Fibroblast of the aortic adventitia (primary cell): ENCODE measurements at regions not wholly inside any gene's neighbourhood (a gene's known extent, or its start where the extent isn't known, plus 50 kb on each side); places are given as distances from the start of the nearest gene placed in this dataset.

Experiments used
- DNase-seq: peaks from one replicate; pipeline ENCODE4 v3.0.0-alpha.2; 2010; ENCODE audit warnings: low read depth
- H3K4me3 ChIP-seq: 2 replicates; pipeline ENCODE4 v1.5.1; 2011; ENCODE audit warnings: low read depth, mild to moderate bottlenecking, control low read depth, low read length, moderate library complexity
- CTCF ChIP-seq: IDR thresholded peaks from 2 replicates; pipeline ENCODE4 v1.5.1; 2011; ENCODE audit warnings: mild to moderate bottlenecking, low read length, control low read depth, inconsistent platforms; ENCODE audit not compliant: insufficient read depth

DNA sequence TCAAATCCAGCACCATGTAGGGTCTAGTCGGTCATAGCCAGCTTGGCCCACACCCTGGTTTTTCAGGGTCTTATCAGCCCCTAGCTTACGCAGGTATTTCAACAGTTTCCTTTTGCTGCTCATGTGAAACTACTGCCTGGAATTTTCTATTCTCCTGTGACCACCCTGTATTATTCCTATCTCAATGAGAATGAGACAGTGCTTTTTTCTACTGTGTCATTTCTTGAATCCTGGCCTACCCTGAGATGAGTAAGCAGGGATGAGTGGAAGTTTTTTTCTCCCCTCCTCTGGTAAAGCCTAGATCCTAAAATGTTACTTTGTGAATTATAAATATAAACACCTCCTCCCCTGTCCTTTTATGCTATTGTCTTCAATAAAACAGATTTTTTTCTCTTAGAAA lies 62.7 kb upstream of the ARID2 start:
- peak; percentile 60 for DNase-seq
- no peak overlapping the region for H3K4me3 ChIP-seq

GRCh38 chr12:45667761-45668160 lies 61.7 kb upstream of the ARID2 start:
- TF ChIP-seq CTCF, result no peak
- no peak overlapping the region for H3K4me3 ChIP-seq
- no peak for DNase-seq

More for the DNA sequence above, 62.7 kb upstream of the ARID2 start:
- TF ChIP-seq CTCF, result no peak

GRCh38 chr12:45668641-45669040 lies 60.9 kb upstream of the ARID2 start:
- no peak overlapping the region for H3K4me3 ChIP-seq
- no peak for DNase-seq
- TF ChIP-seq CTCF, result no peak

DNA sequence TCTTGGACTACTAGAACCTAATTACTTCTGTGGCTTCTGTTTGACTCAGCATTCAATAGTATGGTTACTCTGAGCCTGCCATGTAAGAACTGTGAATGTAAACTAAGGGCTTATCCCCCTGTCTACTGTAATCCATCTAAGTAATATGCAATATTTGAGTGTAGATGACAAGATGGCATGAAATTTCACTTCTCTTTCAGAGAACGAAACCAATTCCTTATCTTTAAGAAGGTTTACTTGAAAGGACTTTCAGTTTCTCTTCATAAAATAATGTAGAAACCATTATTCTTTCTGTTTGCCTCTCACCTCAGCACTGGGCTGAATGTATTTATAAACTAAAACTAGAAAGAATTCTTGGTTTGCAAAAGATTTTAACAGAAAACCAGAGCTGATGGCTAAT lies 60.4 kb upstream of the ARID2 start:
- no peak for TF ChIP-seq CTCF
- no peak overlapping the region for H3K4me3 ChIP-seq
- no peak for DNase-seq

DNA sequence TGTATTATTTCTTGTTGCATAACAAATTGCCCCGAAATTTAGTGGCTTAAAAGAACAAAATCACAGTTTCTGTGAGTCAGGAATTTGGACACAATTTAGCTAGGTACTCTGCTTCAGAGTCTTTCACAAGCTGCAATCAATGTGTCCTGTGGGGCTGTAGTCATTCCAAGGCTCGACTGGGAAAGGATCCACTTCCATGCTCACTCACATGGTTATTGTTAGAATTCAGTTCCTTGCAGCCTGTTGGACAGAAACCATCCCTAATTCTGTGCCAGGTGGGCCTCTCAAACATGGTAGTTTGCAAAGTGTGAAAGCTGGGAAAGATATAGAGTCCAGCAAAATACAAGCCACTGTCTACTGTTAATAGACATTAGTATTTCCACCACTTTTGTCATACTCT lies 59.7 kb upstream of the ARID2 start:
- peak; percentile 79 for DNase-seq
- no peak for TF ChIP-seq CTCF
- H3K4me3 ChIP-seq, result no peak overlapping the region

- no peak overlapping the region for H3K4me3 ChIP-seq
- TF ChIP-seq CTCF, result no peak
- no peak for DNase-seq
Observed at GRCh38 chr12:45670346-45671065, 59.0 kb upstream of the ARID2 start.

DNA sequence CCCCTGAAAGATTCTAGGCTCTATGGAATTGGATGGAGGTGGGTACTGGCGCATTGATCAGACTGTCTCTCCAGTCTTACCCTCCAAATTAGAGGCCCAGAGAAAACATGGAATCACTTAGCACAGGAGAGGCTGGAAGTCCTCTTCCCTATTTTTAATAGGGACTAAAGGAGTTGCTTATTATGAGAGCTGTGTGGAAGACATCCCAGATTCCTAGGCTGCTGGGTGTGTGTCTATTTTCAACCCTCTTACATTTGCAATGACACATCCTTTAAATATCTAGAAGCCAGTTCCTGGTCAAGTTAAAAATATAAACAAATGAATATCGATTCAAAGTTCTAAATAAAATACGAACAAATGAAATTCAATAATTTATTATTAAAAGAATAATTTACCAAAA lies 58.3 kb upstream of the ARID2 start:
- peak; percentile 77 for DNase-seq
- H3K4me3 ChIP-seq, result no peak overlapping the region
- no peak for TF ChIP-seq CTCF
